Heart right ventricle (tissue), 16 donors: ENCODE measurements at regions not wholly inside any gene's neighbourhood (a gene's known extent, or its start where the extent isn't known, plus 50 kb on each side); places are given as distances from the start of the nearest gene placed in this dataset.

Experiments used
- ATAC-seq, 8 donors: fragments of 200-7000 bp; cut with Tn5 transposase; one replicate each; pipeline ENCODE4 v1.9.1; 2020; ENCODE audit warnings: mild to moderate bottlenecking in 8 of 8, moderate library complexity in 8 of 8, moderate number of reproducible peaks in 1 of 8
- DNase-seq, 2 donors: peaks; one replicate each; pipeline ENCODE4 v3.0.0-alpha.2; 2020
- H3K27ac ChIP-seq, 10 donors: fragments of 200-600 bp; sonication (generic) in 2 of 10; one replicate each; pipeline versions ENCODE4 v1.5.0 to v1.8.0; 2020 to 2022; ENCODE audit warnings: mild to moderate bottlenecking in 3 of 10
- H3K27me3 ChIP-seq, 7 donors: fragments of 200-600 bp; one replicate each; pipeline ENCODE4 v1.8.0; 2021 to 2022; ENCODE audit warnings: mild to moderate bottlenecking in 2 of 7
- H3K36me3 ChIP-seq, 9 donors: fragments of 200-600 bp; sonication (generic) in 1 of 9; one replicate each; pipeline versions ENCODE4 v1.5.0 to v1.8.0; 2020 to 2022; ENCODE audit warnings: mild to moderate bottlenecking in 2 of 9
- H3K4me1 ChIP-seq, 9 donors: fragments of 200-600 bp; sonication (generic) in 1 of 9; one replicate each; pipeline versions ENCODE4 v1.5.0 to v1.8.0; 2020 to 2022; ENCODE audit warnings: mild to moderate bottlenecking in 4 of 9
- H3K4me3 ChIP-seq, 10 donors: fragments of 200-600 bp; sonication (generic) in 2 of 10; one replicate each; pipeline versions ENCODE4 v1.5.0 to v1.8.0; 2020 to 2022; ENCODE audit warnings: mild to moderate bottlenecking in 7 of 10, moderate library complexity in 2 of 10
- H3K9me3 ChIP-seq, 11 donors: fragments of 200-600 bp in 10 of 11; sonication (generic) in 2 of 11; one replicate each; pipeline versions ENCODE4 v1.5.0 to v1.8.0; 2013 to 2022; ENCODE audit warnings: mild to moderate bottlenecking in 2 of 11, control low read depth in 1 of 11, moderate library complexity in 1 of 11
- WGBS, 2 donors: extraction: QIAGEN DNeasy Blood & Tissue Kit; methylation state at CpG; one replicate each; pipeline ENCODE4 v1.1.7; 2013; ENCODE audit warnings: inconsistent platforms in 1 of 2; 5-methylcytosine and 5-hydroxymethylcytosine counted together
- intact Hi-C, 10 donors: fragments of 100-400 bp; cut with DNase I; formaldehyde crosslinking; loops; one replicate each; pipeline versions ENCODE4 v1.11.1 to v1.14.2; 2022
- TF ChIP-seq, protein P1 (sequence below), 9 donors: fragments of 200-600 bp; sonication (generic) in 2 of 9; IDR thresholded peaks; one replicate each; pipeline versions ENCODE4 v1.5.0 to v1.8.0; 2021 to 2022; ENCODE audit warnings: antibody characterized with exemption in 9 of 9, mild to moderate bottlenecking in 5 of 9, moderate library complexity in 1 of 9
- donor health status: Arrhythmogenic right ventricular cardiomyopathy.
- donor health status: ischemic (EF 13 %, LVEDD 7.1; RV severe dilation, severe dysfunction).
- donor health status: healthy with polysubstance abuse.
- donor health status: DM: no; HTN: yes; CAD: no.
- donor health status: DM: no; HTN: no; CAD: no.
- donor health status: ischemic (EF 25% LVEDD 6.9; RV normal size, moderate dysfunction).
- donor health status: ischemic (EF 25% LVEDD 5.7; RV mildly dilated, moderate dysfunction).
- donor health status: healthy.
- donor health status: DM: yes; HTN: yes; CAD: no.
- donor health status: Ischemic cardiomyopathy.
- donor health status: ischemic (EF 35%, LVEDD 5.7; RV mildly dilated, moderate dysfunction).
- donor health status: nonischemic (EF 11% LVEDD 7.7; RV severe dilation, severe dysfunction).
- donor health status: DM: yes; HTN: yes; CAD: no.
- donor health status: PGD.
- donor health status: ischemic (EF 29% LVEDD 5.4; RV normal size, mild dysfunction).
- donor health status: nonischemic (EF 23%, LVEDD 6.1; RV moderate dilation, normal function).

- Histone ChIP-seq H3K27ac (no peak overlapping the region), H3K9me3 (no peaks in the 10 kb centered on the region), H3K27me3 (no peaks in the 10 kb centered on the region), H3K4me3 (no peak overlapping the region), H3K4me1 (no peaks in the 10 kb centered on the region), H3K36me3 (no peaks in the 10 kb centered on the region)
- ATAC-seq, result no peak
- 43 to 44% methylated on average over 3 of the region's 3 CpGs for WGBS, 2 donors
- DNase-seq, result no peak
- intact Hi-C loops, result no loop called here
- TF ChIP-seq, protein P1, sequence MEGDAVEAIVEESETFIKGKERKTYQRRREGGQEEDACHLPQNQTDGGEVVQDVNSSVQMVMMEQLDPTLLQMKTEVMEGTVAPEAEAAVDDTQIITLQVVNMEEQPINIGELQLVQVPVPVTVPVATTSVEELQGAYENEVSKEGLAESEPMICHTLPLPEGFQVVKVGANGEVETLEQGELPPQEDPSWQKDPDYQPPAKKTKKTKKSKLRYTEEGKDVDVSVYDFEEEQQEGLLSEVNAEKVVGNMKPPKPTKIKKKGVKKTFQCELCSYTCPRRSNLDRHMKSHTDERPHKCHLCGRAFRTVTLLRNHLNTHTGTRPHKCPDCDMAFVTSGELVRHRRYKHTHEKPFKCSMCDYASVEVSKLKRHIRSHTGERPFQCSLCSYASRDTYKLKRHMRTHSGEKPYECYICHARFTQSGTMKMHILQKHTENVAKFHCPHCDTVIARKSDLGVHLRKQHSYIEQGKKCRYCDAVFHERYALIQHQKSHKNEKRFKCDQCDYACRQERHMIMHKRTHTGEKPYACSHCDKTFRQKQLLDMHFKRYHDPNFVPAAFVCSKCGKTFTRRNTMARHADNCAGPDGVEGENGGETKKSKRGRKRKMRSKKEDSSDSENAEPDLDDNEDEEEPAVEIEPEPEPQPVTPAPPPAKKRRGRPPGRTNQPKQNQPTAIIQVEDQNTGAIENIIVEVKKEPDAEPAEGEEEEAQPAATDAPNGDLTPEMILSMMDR (IDR thresholded peaks at IDR 0.05), result no peak
Observed at GRCh38 chr1:194084755-194085154, 898.3 kb upstream of the B3GALT2 start.

DNA sequence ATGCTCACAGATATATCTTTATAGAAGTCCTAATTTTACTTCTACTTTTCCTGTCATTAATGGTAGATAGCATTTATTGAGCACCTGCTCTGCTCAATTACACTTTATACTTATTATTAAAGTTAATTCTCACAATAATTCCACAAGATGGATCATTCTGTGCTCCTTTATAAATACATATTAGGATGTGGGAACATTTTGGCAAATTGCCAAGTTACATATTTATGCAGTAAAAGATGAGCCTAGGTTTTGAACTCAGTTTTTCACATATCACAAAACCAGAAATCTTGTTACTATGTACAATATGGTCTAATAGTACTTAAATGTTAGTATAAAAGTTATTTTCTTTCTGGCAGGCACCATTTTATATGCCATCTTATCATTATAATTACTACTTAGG lies 895.0 kb upstream of the B3GALT2 start:
- intact Hi-C loops, result no loop called here
- Histone ChIP-seq H3K36me3 (no peaks in the 10 kb centered on the region), H3K4me1 (no peaks in the 10 kb centered on the region), H3K27ac (no peak overlapping the region), H3K27me3 (no peaks in the 10 kb centered on the region), H3K4me3 (no peak overlapping the region), H3K9me3 (peaks cover 0 to 11% (median 0%) of the 10 kb centered on the region in 11 donors)
- TF ChIP-seq, protein P1 (IDR thresholded peaks at IDR 0.05), result no peak
- DNase-seq (no peak), ATAC-seq (no peak)

- no peak overlapping the region for H3K4me3 ChIP-seq
- TF ChIP-seq, protein P1 (IDR thresholded peaks at IDR 0.05), result no peak
Observed at GRCh38 chr1:194080826-194081225, 894.4 kb upstream of the B3GALT2 start.

DNA sequence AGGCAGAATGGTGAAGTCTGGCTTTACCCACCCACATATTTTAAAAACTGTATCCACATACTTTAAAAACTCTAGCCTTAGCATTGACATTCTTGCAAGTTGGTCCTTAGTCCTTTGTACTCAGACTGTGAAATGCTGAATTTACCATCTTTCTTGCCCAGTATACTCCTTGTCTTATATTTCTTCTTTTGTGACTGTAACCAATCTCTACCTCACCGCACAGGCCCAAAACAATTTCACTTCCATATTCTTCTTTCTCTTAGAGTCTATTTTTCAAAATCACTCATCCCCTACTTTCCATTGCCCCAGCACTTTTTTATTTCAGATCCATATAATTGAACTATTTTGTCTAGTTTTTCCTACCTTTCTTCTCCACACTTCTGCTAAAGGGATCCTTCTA lies 892.4 kb upstream of the B3GALT2 start:
- no peaks in the 10 kb centered on the region for H3K36me3 ChIP-seq
- peaks cover 0 to 11% (median 0%) of the 10 kb centered on the region in 11 donors for H3K9me3 ChIP-seq
- no peaks in the 10 kb centered on the region for H3K27me3 ChIP-seq
- DNase-seq, result no peak
- no peak for ATAC-seq
- TF ChIP-seq, protein P1 (IDR thresholded peaks at IDR 0.05), result no peak
- no peak overlapping the region for H3K4me3 ChIP-seq
- intact Hi-C loops, result no loop called here
- WGBS, 2 donors, result 97 to 100% methylated on average over 1 of the region's 1 CpG
- no peaks in the 10 kb centered on the region for H3K4me1 ChIP-seq
- no peak overlapping the region for H3K27ac ChIP-seq

More at GRCh38 chr1:194080826-194081225, 894.4 kb upstream of the B3GALT2 start:
- ATAC-seq, result no peak
- DNase-seq, result no peak
- Histone ChIP-seq H3K36me3 (no peaks in the 10 kb centered on the region), H3K27ac (no peak overlapping the region), H3K27me3 (no peaks in the 10 kb centered on the region), H3K4me1 (no peaks in the 10 kb centered on the region), H3K9me3 (peaks cover 0 to 11% (median 0%) of the 10 kb centered on the region in 11 donors)
- WGBS, 2 donors, result 98% methylated on average over 2 of the region's 2 CpGs
- intact Hi-C loops, result no loop called here
